Ovary (tissue), 7 donors: ENCODE measurements at regions not wholly inside any gene's neighbourhood (a gene's known extent, or its start where the extent isn't known, plus 50 kb on each side); places are given as distances from the start of the nearest gene placed in this dataset.

Experiments used
- DNase-seq, 5 donors: peaks; one replicate each; pipeline ENCODE4 v3.0.0-alpha.2; 2019 to 2020
- H3K27ac ChIP-seq, 2 donors: fragments of 200-600 bp; one replicate each; pipeline versions ENCODE4 v1.5.1 to v1.8.0; 2019 to 2022
- H3K27me3 ChIP-seq: fragments of 200-600 bp; one replicate; pipeline ENCODE4 v1.8.0; 2022
- H3K36me3 ChIP-seq: fragments of 200-600 bp; sonication (generic); one replicate; pipeline ENCODE4 v1.5.1; 2019
- H3K4me1 ChIP-seq: one replicate; pipeline ENCODE4 v1.8.1; 2013; ENCODE audit warnings: mild to moderate bottlenecking, moderate library complexity; ENCODE audit not compliant: insufficient read depth
- H3K4me3 ChIP-seq: fragments of 200-600 bp; sonication (generic); one replicate; pipeline ENCODE4 v1.5.1; 2017
- H3K9me3 ChIP-seq, 2 donors: fragments of 200-600 bp in 1 of 2; sonication (generic) in 1 of 2; one replicate each; pipeline versions ENCODE4 v1.5.1 to v1.8.1; 2013 to 2019; ENCODE audit warnings: mild to moderate bottlenecking in 1 of 2, moderate library complexity in 1 of 2
- CTCF ChIP-seq, 3 donors: fragments of 450-650 bp in 2 of 3; fragments of 200-600 bp in 1 of 3; IDR thresholded peaks; one replicate each; pipeline versions ENCODE4 v1.5.1 to v1.8.0; 2016 to 2022; ENCODE audit warnings: antibody characterized with exemption in 3 of 3, mild to moderate bottlenecking in 1 of 3
- EP300 ChIP-seq: sonication (generic); formaldehyde crosslinking; IDR thresholded peaks from one replicate; pipeline ENCODE4 v1.6.1; 2017; ENCODE audit warnings: antibody characterized with exemption
- POLR2A ChIP-seq: fragments of 450-650 bp; IDR thresholded peaks from one replicate; pipeline ENCODE4 v1.6.1; 2017; ENCODE audit warnings: antibody characterized with exemption, mild to moderate bottlenecking, moderate library complexity
- WGBS, 3 donors: extraction: QIAGEN DNeasy Blood & Tissue Kit in 1 of 3; methylation state at CpG; one replicate each; pipeline versions ENCODE4 v1.1.5 to v1.1.7; 2013 to 2017; 5-methylcytosine and 5-hydroxymethylcytosine counted together
- intact Hi-C, 4 donors: fragments of 100-400 bp; cut with DNase I; formaldehyde crosslinking; loops; one replicate each; pipeline versions ENCODE4 v1.11.0 to v1.15.1; 2022 to 2023
- donor health status: DM: no; HTN: no; CAD: no; lungs with moderate emphysema.
- donor health status: DM: no; HTN: no; CAD: no.
- donor health status: Bipolar disorder and iron deficiency.
- donor health status: DM: no; HTN: no; CAD: no.
- donor health status: DM: yes; HTN: yes; CAD: no.

GRCh38 chr6:6704103-6705060 is 115.9 kb downstream of the LY86 start:
- TF ChIP-seq POLR2A: no peak
- TF ChIP-seq CTCF (IDR thresholded peaks at IDR 0.05): no peak
- no peak for TF ChIP-seq EP300
- no peak overlapping the region for H3K27ac ChIP-seq
- 84 to 90% (median 86%) methylated on average over 13 of the region's 13 CpGs for WGBS, 3 donors
- H3K4me1 ChIP-seq: peaks cover 12% of the 10 kb centered on the region
- H3K36me3 ChIP-seq: no peaks in the 10 kb centered on the region
- DNase-seq: no peak
- no peaks in the 10 kb centered on the region for H3K9me3 ChIP-seq
- no peak overlapping the region for H3K4me3 ChIP-seq
- intact Hi-C loops: no loop called here
- no peaks in the 10 kb centered on the region for H3K27me3 ChIP-seq

- no peak for TF ChIP-seq CTCF (IDR thresholded peaks at IDR 0.05)
- TF ChIP-seq POLR2A: no peak
- no peak for TF ChIP-seq EP300
- no peak overlapping the region for H3K27ac ChIP-seq
- H3K36me3 ChIP-seq: no peaks in the 10 kb centered on the region
- intact Hi-C loops: no loop called here
- no peak for DNase-seq
- H3K4me1 ChIP-seq: peaks cover 5% of the 10 kb centered on the region
- no peak overlapping the region for H3K4me3 ChIP-seq
- no peaks in the 10 kb centered on the region for H3K9me3 ChIP-seq
- H3K27me3 ChIP-seq: no peaks in the 10 kb centered on the region
- 94 to 96% (median 95%) methylated on average over 3 of the region's 3 CpGs for WGBS, 3 donors
Observed at GRCh38 chr6:6705061-6705425, 116.5 kb downstream of the LY86 start.

- Histone ChIP-seq H3K4me3 (no peak overlapping the region), H3K36me3 (no peaks in the 10 kb centered on the region), H3K27me3 (no peaks in the 10 kb centered on the region), H3K4me1 (no peaks in the 10 kb centered on the region), H3K27ac (no peak overlapping the region), H3K9me3 (no peaks in the 10 kb centered on the region)
- intact Hi-C loops: no loop called here
- no peak for DNase-seq
- no peak for TF ChIP-seq EP300
- no peak for TF ChIP-seq POLR2A
- TF ChIP-seq CTCF (IDR thresholded peaks at IDR 0.05): no peak
- WGBS, 3 donors: 87 to 91% (median 88%) methylated on average over 13 of the region's 13 CpGs
Observed at GRCh38 chr6:6705915-6706675, 117.6 kb downstream of the LY86 start.

- intact Hi-C loops: no loop called here
- WGBS, 3 donors: 93 to 97% (median 94%) methylated on average over 6 of the region's 6 CpGs
- Histone ChIP-seq H3K4me3 (no peak overlapping the region), H3K4me1 (no peaks in the 10 kb centered on the region), H3K27ac (no peak overlapping the region), H3K9me3 (no peaks in the 10 kb centered on the region), H3K36me3 (no peaks in the 10 kb centered on the region), H3K27me3 (no peaks in the 10 kb centered on the region)
- no peak for DNase-seq
- TF ChIP-seq CTCF (IDR thresholded peaks at IDR 0.05): no peak
- no peak for TF ChIP-seq POLR2A
- TF ChIP-seq EP300: no peak
Observed at GRCh38 chr6:6707143-6707542, 118.6 kb downstream of the LY86 start.
